Type B pancreatic cell (in vitro differentiated cells): ENCODE measurements at regions not wholly inside any gene's neighbourhood (a gene's known extent, or its start where the extent isn't known, plus 50 kb on each side); places are given as distances from the start of the nearest gene placed in this dataset.

ENCODE experiments used
- DNase-seq: peaks from one replicate; pipeline ENCODE4 v3.0.0; 2021; ENCODE audit warnings: mixed read lengths; ENCODE audit not compliant: unreplicated experiment; ENCODE audit errors: extremely low spot score
- H3K27ac Mint-ChIP-seq: 2 replicates; pipeline ENCODE4 v1.8.0; 2021; ENCODE audit warnings: mild to moderate bottlenecking, mixed read lengths
- H3K27me3 Mint-ChIP-seq: 2 replicates; pipeline ENCODE4 v1.8.0; 2021; ENCODE audit warnings: mixed read lengths
- H3K36me3 Mint-ChIP-seq: 2 replicates; pipeline ENCODE4 v1.8.0; 2021; ENCODE audit warnings: mixed read lengths
- H3K4me1 Mint-ChIP-seq: one replicate; pipeline ENCODE4 v1.8.0; 2021; ENCODE audit warnings: mixed read lengths; ENCODE audit not compliant: unreplicated experiment
- H3K4me3 Mint-ChIP-seq: 2 replicates; pipeline ENCODE4 v1.8.0; 2021; ENCODE audit warnings: mild to moderate bottlenecking, mixed read lengths
- H3K9me3 Mint-ChIP-seq: 2 replicates; pipeline ENCODE4 v1.8.0; 2021; ENCODE audit warnings: mixed read lengths
- TF ChIP-seq, protein P1 (sequence below): fragments of 200-600 bp; sonication (generic); conservative IDR thresholded peaks from 2 replicates; pipeline ENCODE4 v1.5.0; 2021; ENCODE audit warnings: antibody characterized with exemption, mild to moderate bottlenecking

DNA sequence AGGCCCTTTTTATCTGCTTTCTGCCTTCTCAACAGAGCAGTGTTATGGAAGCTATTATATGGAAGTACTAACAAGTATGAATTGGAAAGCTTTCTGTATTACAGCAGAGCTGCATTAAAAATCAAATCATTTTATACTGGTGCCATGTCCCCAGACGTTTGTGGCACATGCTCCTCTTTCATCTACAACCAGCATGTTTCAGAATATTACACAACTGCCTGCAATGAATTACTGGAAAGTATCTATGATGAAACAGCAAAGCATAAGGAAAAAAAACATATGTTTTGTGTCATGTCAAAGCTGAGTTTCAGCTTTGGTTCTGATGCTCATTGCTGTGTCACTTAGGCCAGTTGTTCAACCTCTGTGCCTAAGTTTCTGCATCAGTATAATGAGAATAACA lies 576.8 kb downstream of the GBA3 start:
- Mint-ChIP-seq H3K27me3 (no peaks in the 10 kb centered on the region), H3K4me1 (peaks cover 12% of the 10 kb centered on the region), H3K4me3 (no peak overlapping the region), H3K36me3 (no peaks in the 10 kb centered on the region), H3K9me3 (no peaks in the 10 kb centered on the region), H3K27ac (no peak overlapping the region)
- no peak for DNase-seq
- TF ChIP-seq, protein P1, sequence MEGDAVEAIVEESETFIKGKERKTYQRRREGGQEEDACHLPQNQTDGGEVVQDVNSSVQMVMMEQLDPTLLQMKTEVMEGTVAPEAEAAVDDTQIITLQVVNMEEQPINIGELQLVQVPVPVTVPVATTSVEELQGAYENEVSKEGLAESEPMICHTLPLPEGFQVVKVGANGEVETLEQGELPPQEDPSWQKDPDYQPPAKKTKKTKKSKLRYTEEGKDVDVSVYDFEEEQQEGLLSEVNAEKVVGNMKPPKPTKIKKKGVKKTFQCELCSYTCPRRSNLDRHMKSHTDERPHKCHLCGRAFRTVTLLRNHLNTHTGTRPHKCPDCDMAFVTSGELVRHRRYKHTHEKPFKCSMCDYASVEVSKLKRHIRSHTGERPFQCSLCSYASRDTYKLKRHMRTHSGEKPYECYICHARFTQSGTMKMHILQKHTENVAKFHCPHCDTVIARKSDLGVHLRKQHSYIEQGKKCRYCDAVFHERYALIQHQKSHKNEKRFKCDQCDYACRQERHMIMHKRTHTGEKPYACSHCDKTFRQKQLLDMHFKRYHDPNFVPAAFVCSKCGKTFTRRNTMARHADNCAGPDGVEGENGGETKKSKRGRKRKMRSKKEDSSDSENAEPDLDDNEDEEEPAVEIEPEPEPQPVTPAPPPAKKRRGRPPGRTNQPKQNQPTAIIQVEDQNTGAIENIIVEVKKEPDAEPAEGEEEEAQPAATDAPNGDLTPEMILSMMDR: no peak

DNA sequence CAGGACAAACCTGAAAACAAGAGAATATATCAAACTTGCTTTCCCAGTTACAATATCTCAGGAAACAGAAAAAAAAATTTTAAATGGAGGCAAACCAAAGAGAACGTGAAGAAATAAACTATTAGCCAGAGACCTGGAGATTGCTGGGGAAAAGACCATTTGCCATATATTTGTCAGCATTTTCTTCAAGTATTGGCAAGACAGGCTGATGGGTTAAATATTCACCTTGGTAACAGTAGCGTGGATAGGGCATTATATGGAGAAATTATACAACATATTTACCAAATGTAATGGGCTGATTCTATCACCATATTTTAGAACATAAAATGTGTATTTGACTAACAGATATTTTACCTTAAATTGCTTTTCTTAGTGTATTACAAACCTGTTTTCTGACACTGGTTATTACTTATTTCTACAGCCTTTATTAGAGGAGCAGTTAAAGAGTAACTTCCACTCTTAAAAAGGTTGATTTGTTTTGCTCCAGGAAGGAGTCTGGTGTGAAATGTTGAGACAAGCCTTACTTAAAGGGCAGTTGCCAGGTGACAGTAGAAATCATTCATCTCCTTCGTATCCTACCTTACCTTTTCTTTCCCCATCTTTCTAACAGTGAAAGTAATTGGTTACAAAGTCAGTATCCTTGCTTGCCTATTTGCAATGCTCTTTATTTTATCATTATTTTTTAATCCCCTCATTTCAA lies 575.5 kb downstream of the GBA3 start:
- H3K4me3 Mint-ChIP-seq: no peak overlapping the region
- peaks cover 12% of the 10 kb centered on the region for H3K4me1 Mint-ChIP-seq
- DNase-seq: no peak
- H3K27ac Mint-ChIP-seq: no peak overlapping the region
- H3K36me3 Mint-ChIP-seq: no peaks in the 10 kb centered on the region
- H3K27me3 Mint-ChIP-seq: no peaks in the 10 kb centered on the region
- TF ChIP-seq, protein P1: no peak
- H3K9me3 Mint-ChIP-seq: no peaks in the 10 kb centered on the region

GRCh38 chr4:23266401-23266800 lies 573.7 kb downstream of the GBA3 start:
- Mint-ChIP-seq H3K36me3 (no peaks in the 10 kb centered on the region), H3K27me3 (no peaks in the 10 kb centered on the region), H3K27ac (no peak overlapping the region), H3K4me1 (peaks cover 12% of the 10 kb centered on the region), H3K4me3 (no peak overlapping the region), H3K9me3 (no peaks in the 10 kb centered on the region)
- TF ChIP-seq, protein P1: no peak
- no peak for DNase-seq

GRCh38 chr4:23260511-23260910 lies 567.8 kb downstream of the GBA3 start:
- TF ChIP-seq, protein P1: no peak
- Mint-ChIP-seq H3K27ac (no peak overlapping the region), H3K4me1 (no peaks in the 10 kb centered on the region), H3K27me3 (peaks cover 4% of the 10 kb centered on the region), H3K9me3 (no peaks in the 10 kb centered on the region), H3K36me3 (no peaks in the 10 kb centered on the region), H3K4me3 (no peak overlapping the region)
- no peak for DNase-seq

DNA sequence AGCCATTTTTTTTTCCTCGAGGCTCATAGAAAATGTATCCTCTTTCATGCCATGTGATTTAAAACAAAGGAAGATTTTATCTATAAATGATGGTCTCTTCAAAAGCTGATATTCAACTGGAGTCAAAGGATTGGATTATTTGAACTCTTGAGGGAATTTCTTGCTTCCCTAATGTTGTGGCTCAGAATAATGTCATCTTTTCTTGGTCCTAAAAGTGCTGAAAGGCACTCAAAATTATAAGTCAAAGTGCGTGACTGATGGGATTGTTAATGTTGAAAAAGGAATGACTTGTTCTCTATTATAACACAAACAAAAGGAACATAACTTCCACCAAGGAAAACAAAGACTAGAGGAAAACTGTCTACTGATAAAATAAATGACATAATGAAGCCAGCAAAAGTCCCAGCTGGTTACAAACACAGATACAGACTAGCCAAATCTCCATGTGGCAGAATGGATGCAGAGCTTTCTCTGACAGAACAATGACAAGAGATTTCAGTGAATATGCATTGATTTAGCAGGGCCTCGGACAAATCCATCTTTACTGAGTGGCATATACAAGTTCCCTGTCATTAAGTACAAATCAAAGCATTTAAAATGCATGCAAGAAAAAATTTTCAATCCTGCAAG lies 552.6 kb downstream of the GBA3 start:
- TF ChIP-seq, protein P1: no peak
- no peaks in the 10 kb centered on the region for H3K27me3 Mint-ChIP-seq
- no peaks in the 10 kb centered on the region for H3K9me3 Mint-ChIP-seq
- DNase-seq: no peak
- no peak overlapping the region for H3K27ac Mint-ChIP-seq
- H3K4me3 Mint-ChIP-seq: no peak overlapping the region
- no peaks in the 10 kb centered on the region for H3K36me3 Mint-ChIP-seq
- no peaks in the 10 kb centered on the region for H3K4me1 Mint-ChIP-seq
